HepG2 (cell line): ENCODE measurements at regions not wholly inside any gene's neighbourhood (a gene's known extent, or its start where the extent isn't known, plus 50 kb on each side); places are given as distances from the start of the nearest gene placed in this dataset.

Experiments
- ATAC-seq: fragments of 200-7000 bp; cut with Tn5 transposase; 3 replicates; pipeline ENCODE4 v1.9.1; 2020; ENCODE audit warnings: mild to moderate bottlenecking, moderate library complexity
- BruUV-seq: library from RNA; stranded (reverse); fragments of 400-500 nt; replicated peaks from 2 replicates; lab custom pipeline; 2021; lab: Mats Ljungman, UMichigan
- CTCF ChIA-PET: fragments of 300-600 bp; formaldehyde crosslinking; extraction: SDS; loops from one replicate; lab custom pipeline; 2021; ENCODE audit warnings: low total read pairs, inconsistent platforms, low intra/inter-chr PET ratio; lab: Yijun Ruan, JAX
- POLR2A ChIA-PET: fragments of 350-600 bp; sonication (Branson Sonifier 250); formaldehyde crosslinking; loops from one replicate; lab custom pipeline; 2020; ENCODE audit warnings: antibody characterized with exemption, inconsistent platforms; lab: Yijun Ruan, JAX
- DNase-seq: peaks from one replicate; pipeline ENCODE4 v3.0.0-alpha.2; 2015; ENCODE audit warnings: low spot score
- FAIRE-seq: peaks from 3 replicates; lab custom pipeline; 2011; peaks lifted over from hg19 to GRCh38; lab: Jason Lieb, UNC
- H2AFZ ChIP-seq: one replicate; pipeline ENCODE4 v1.6.1; 2011; ENCODE audit warnings: low read length, inconsistent platforms
- H3K27ac ChIP-seq: fragments of 300-600 bp; 3 replicates; pipeline ENCODE4 v1.8.0; 2011; ENCODE audit warnings: mixed run types, mild to moderate bottlenecking, mixed read lengths, low read length, inconsistent platforms; ENCODE audit not compliant: insufficient read depth; ENCODE audit errors: extremely low read length
- H3K27me3 ChIP-seq, 2 experiments: fragments of 200-600 bp in 1 of 2; 2 replicates in 1 of 2; 3 replicates in 1 of 2; pipeline versions ENCODE4 v1.6.0 to v1.8.0; 2011; ENCODE audit warnings: low read length in 2 of 2, mild to moderate bottlenecking in 2 of 2, moderate library complexity in 2 of 2, inconsistent platforms in 1 of 2; ENCODE audit not compliant: insufficient read depth in 2 of 2, control insufficient read depth in 1 of 2
- H3K36me3 ChIP-seq, 2 experiments: fragments of 200-600 bp in 1 of 2; replicated peaks in 1 of 2; 2 replicates in 1 of 2; 3 replicates in 1 of 2; pipeline versions ENCODE4 v1.5.1 to v1.8.0; 2011; ENCODE audit warnings: low read length in 2 of 2, inconsistent platforms in 1 of 2; ENCODE audit not compliant: insufficient read depth in 2 of 2, control insufficient read depth in 1 of 2
- H3K4me1 ChIP-seq: 2 replicates; pipeline ENCODE4 v1.5.1; 2012; ENCODE audit warnings: low read length, inconsistent platforms; ENCODE audit not compliant: insufficient read depth
- H3K4me2 ChIP-seq: 2 replicates; pipeline ENCODE4 v1.6.0; 2011; ENCODE audit warnings: low read depth, low read length, inconsistent platforms
- H3K4me3 ChIP-seq, 3 experiments: fragments of 200-600 bp in 1 of 3; sonication (generic), shearing (Covaris generic) in 1 of 3; replicated peaks in 1 of 3; 2 replicates each; pipeline ENCODE4 v1.5.1; 2011 to 2016; ENCODE audit warnings: low read length in 3 of 3, inconsistent platforms in 2 of 3, low read depth in 2 of 3, mild to moderate bottlenecking in 2 of 3, control low read depth in 1 of 3, mixed read lengths in 1 of 3; ENCODE audit not compliant: insufficient read depth in 1 of 3
- H3K79me2 ChIP-seq: one replicate; pipeline ENCODE4 v1.6.1; 2011; ENCODE audit warnings: low read length, inconsistent platforms; ENCODE audit not compliant: insufficient read depth
- H3K9ac ChIP-seq: 2 replicates; pipeline ENCODE4 v1.6.0; 2011; ENCODE audit warnings: mild to moderate bottlenecking, low read depth, low read length, inconsistent platforms; ENCODE audit not compliant: insufficient read depth
- H3K9me3 ChIP-seq: 2 replicates; pipeline ENCODE4 v1.5.1; 2012; ENCODE audit warnings: mild to moderate bottlenecking, low read length
- H4K20me1 ChIP-seq: 2 replicates; pipeline ENCODE4 v1.6.0; 2011; ENCODE audit warnings: inconsistent platforms, mild to moderate bottlenecking, low read length, moderate library complexity; ENCODE audit not compliant: insufficient read depth
- ATF1 ChIP-seq: IDR thresholded peaks from 2 replicates; pipeline ENCODE4 v1.6.1; 2016; ENCODE audit warnings: mild to moderate bottlenecking, control low read depth
- FOXM1 ChIP-seq: sonication (generic); formaldehyde crosslinking; IDR thresholded peaks from 2 replicates; pipeline ENCODE4 v1.5.0; 2020; ENCODE audit warnings: missing genetic modification reagents
- GATAD1 ChIP-seq: IDR thresholded peaks from 2 replicates; pipeline ENCODE4 v1.6.1; 2016; ENCODE audit warnings: missing genetic modification reagents, missing compliant biosample characterization
- GATAD2A ChIP-seq: IDR thresholded peaks from 2 replicates; pipeline ENCODE4 v1.6.1; 2016
- HOXD1 ChIP-seq: sonication (generic); formaldehyde crosslinking; IDR thresholded peaks from 2 replicates; pipeline ENCODE4 v1.5.0; 2020; ENCODE audit warnings: missing genetic modification reagents
- PTBP1 ChIP-seq: fragments of 200-400 bp; formaldehyde crosslinking; IDR thresholded peaks from 2 replicates; pipeline ENCODE4 v1.6.1; 2018; ENCODE audit warnings: low read length, low read depth; ENCODE audit not compliant: poor library complexity, severe bottlenecking
- RBM22 ChIP-seq: fragments of 200-400 bp; formaldehyde crosslinking; optimal IDR thresholded peaks from 2 replicates; pipeline ENCODE3; 2017; ENCODE audit warnings: mild to moderate bottlenecking, low read length, moderate library complexity
- RFX3 ChIP-seq: IDR thresholded peaks from 2 replicates; pipeline ENCODE4 v1.6.1; 2016; ENCODE audit warnings: missing biosample characterization, missing genetic modification reagents
- RNF2 ChIP-seq: fragments of 450-650 bp; conservative IDR thresholded peaks from 2 replicates; pipeline ENCODE4 v1.6.1; 2016; ENCODE audit warnings: low read depth
- RXRB ChIP-seq: IDR thresholded peaks from 2 replicates; pipeline ENCODE4 v1.6.1; 2016; ENCODE audit warnings: borderline replicate concordance, missing genetic modification reagents, missing compliant biosample characterization
- SKI ChIP-seq: fragments of 450-650 bp; IDR thresholded peaks from one replicate; pipeline ENCODE4 v1.6.1; 2018; ENCODE audit warnings: mild to moderate bottlenecking; ENCODE audit not compliant: partially characterized antibody
- SOX13 ChIP-seq, 3 experiments: fragments of 450-650 bp in 1 of 3; sonication (generic) in 1 of 3; formaldehyde crosslinking in 1 of 3; IDR thresholded peaks in 2 of 3; conservative IDR thresholded peaks in 1 of 3; 2 replicates each; pipeline versions ENCODE4 v1.5.0 to v1.6.1; 2016 to 2020; ENCODE audit warnings: antibody characterized with exemption in 1 of 3, mild to moderate bottlenecking in 1 of 3, missing compliant biosample characterization in 1 of 3, missing genetic modification reagents in 1 of 3, moderate library complexity in 1 of 3
- SOX5 ChIP-seq: IDR thresholded peaks from 2 replicates; pipeline ENCODE4 v1.6.1; 2016; ENCODE audit warnings: borderline replicate concordance
- XRCC5 ChIP-seq: fragments of 200-400 bp; formaldehyde crosslinking; optimal IDR thresholded peaks from 2 replicates; pipeline ENCODE3; 2017; ENCODE audit warnings: mild to moderate bottlenecking, low read length
- ZMYM4 ChIP-seq: sonication (generic); formaldehyde crosslinking; IDR thresholded peaks from 2 replicates; pipeline ENCODE4 v1.8.1; 2023; ENCODE audit warnings: mild to moderate bottlenecking, missing genetic modification reagents
- ZNF232 ChIP-seq: sonication (generic); formaldehyde crosslinking; IDR thresholded peaks from 2 replicates; pipeline ENCODE4 v1.4.0; 2020; ENCODE audit warnings: missing genetic modification reagents, borderline replicate concordance
- WGBS: methylation state at CpG from one replicate; pipeline ENCODE4 v1.1.6; 2017; ENCODE audit warnings: low lambda C conversion rate; 5-methylcytosine and 5-hydroxymethylcytosine counted together
- in situ Hi-C: cut with HindIII; loops from 2 replicates; pipeline ENCODE4 v1.10.0; 2017; ENCODE audit warnings: low pct_unique_long_range_greater_than_20kb; ENCODE audit not compliant: extremely low pct_ligation_motif_present
- intact Hi-C: fragments of 100-400 bp; cut with micrococcal nuclease; formaldehyde crosslinking; loops from one replicate; pipeline ENCODE4 v1.10.0; 2022; ENCODE audit not compliant: unreplicated experiment
- TF ChIP-seq, protein P1 (sequence below): sonication (generic); formaldehyde crosslinking; IDR thresholded peaks from 2 replicates; pipeline ENCODE4 v1.4.0; 2020; ENCODE audit warnings: missing genetic modification reagents, low read depth, mild to moderate bottlenecking, borderline replicate concordance
- TF ChIP-seq, protein P2 (sequence below): sonication (generic); IDR thresholded peaks from 2 replicates; pipeline ENCODE4 v1.6.1; 2016; ENCODE audit warnings: low read depth, borderline replicate concordance
- TF ChIP-seq, protein P3 (sequence below): IDR thresholded peaks from 2 replicates; pipeline ENCODE4 v1.6.1; 2012; ENCODE audit warnings: low read depth, low read length, improper control_type of control experiment

DNA sequence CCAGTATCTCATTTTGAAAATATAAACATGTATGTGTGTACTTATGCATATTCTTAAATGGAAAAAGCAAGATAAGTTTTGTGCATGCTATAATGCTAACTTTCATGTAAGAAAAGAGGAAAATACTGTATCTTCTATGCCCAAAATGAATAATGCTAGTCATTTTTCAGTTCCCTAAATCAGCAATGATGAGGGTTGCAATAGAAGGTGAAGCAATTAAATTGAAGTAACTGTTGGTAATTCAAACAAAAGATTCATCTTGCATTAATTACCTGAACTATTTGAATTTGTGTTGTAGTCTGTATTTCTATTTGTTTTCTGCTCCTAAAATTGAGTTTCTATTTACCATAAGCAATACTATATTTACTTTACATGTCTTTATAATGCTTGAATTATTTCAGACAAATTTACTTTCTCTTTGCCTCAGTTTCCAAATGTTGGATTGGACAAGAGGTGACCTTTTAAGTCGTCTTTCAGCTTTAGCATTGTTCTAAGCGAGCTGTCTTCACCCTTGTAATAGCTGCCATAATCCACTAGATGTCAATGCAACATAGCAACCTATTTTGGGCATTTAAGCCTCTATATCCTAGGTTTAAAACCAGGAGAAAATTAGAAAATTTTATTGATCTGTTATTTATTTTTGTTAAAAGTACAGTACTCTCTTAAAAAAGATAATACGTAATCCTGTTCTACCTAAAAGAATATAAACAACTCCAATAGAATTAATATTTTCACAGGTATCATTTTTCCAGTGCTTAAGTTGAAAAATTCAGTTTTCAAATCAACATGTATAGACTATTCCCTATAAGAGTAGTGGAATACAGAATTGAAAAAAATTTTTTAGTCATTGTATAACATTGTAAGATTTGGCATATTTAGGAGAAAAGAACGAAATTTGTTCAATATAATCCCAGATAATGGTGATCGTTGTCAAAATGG is 52.3 kb upstream of the IFNGR1 start (continued):
- TF ChIP-seq, protein P1, sequence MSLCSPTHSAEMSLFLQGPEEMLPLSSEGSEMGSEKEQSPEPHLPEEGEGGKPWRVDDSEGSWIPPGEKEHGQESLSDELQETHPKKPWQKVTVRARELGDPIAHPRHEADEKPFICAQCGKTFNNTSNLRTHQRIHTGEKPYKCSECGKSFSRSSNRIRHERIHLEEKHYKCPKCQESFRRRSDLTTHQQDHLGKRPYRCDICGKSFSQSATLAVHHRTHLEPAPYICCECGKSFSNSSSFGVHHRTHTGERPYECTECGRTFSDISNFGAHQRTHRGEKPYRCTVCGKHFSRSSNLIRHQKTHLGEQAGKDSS (CRISPR knock-in tag): no peak
- TF ChIP-seq RNF2 (0 out of 2 replicates have a peak, but pooled peaks have one; percentile 32), PTBP1 (no peak), GATAD2A (CRISPR knock-in tag) (no peak), SOX13 (IDR thresholded peaks at IDR 0.05) (no peak), SOX13 (CRISPR knock-in tag; conservative IDR thresholded peaks at IDR 0.05 in 1 of 2, IDR thresholded peaks at IDR 0.05 in 1 of 2) (peak in 1 of 2 experiments; percentile 13; a peak in 1 of 4 replicates), HOXD1 (CRISPR knock-in tag) (no peak), SOX5 (CRISPR knock-in tag) (peak; percentile 17; the same call in 1 of the 2 replicates), RXRB (CRISPR knock-in tag) (peak; percentile 64; the same call in 1 of the 2 replicates), RBM22 (no peak), SKI (no peak)

DNA sequence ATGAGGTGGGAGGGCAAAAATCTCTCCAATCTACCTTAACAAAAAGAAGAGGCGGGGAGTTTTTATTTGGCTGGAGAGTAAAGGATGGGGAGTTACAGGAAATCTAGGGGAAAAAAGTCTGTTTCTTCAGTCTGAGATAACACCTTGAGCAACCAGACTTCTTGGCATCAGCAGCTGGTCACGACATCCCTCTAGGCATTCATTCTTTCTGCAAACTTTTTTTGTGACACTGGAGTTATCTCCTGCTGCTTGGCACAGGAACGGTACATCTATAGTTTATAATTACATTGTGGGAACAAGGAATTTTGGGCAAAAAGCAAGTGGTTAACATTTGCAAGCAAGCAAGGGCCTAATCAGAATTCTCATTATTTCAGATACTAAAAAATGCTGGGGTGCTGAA is 50.6 kb upstream of the IFNGR1 start:
- ChIA-PET CTCF (interaction anchor here (3.2 kb wide), 1 partner anchor 371 kb away, joined by 50 read pairs; no protein-coding TSS in a partner anchor), POLR2A (no interaction called here)
- Histone ChIP-seq H4K20me1 (no peaks in the 10 kb centered on the region), H3K79me2 (no peaks in the 10 kb centered on the region), H3K27me3 (no peaks in the 10 kb centered on the region), H3K9me3 (no peaks in the 10 kb centered on the region), H3K4me2 (no peak overlapping the region), H3K9ac (no peak overlapping the region), H2AFZ (no peak overlapping the region), H3K27ac (no peak overlapping the region), H3K4me3 (no peak overlapping the region), H3K4me1 (no peaks in the 10 kb centered on the region), H3K36me3 (no peaks in the 10 kb centered on the region)
- FAIRE-seq (no peak), DNase-seq (no peak), ATAC-seq (no peak)
- no TSS peak for BruUV-seq
- intact Hi-C loops: loop anchor here (5.0 to 10.0 kb wide), 3 partner anchors 82 to 437 kb away; no protein-coding TSS in a partner anchor
- WGBS: 69% methylated on average over 3 of the region's 3 CpGs
- no peak for TF ChIP-seq XRCC5
- TF ChIP-seq FOXM1 (CRISPR knock-in tag): no peak
- TF ChIP-seq, protein P2, sequence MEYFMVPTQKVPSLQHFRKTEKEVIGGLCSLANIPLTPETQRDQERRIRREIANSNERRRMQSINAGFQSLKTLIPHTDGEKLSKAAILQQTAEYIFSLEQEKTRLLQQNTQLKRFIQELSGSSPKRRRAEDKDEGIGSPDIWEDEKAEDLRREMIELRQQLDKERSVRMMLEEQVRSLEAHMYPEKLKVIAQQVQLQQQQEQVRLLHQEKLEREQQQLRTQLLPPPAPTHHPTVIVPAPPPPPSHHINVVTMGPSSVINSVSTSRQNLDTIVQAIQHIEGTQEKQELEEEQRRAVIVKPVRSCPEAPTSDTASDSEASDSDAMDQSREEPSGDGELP: no peak
- TF ChIP-seq ATF1 (CRISPR knock-in tag): no peak
- no peak for TF ChIP-seq GATAD1
- TF ChIP-seq ZMYM4 (CRISPR knock-in tag): no peak
- TF ChIP-seq, protein P3, sequence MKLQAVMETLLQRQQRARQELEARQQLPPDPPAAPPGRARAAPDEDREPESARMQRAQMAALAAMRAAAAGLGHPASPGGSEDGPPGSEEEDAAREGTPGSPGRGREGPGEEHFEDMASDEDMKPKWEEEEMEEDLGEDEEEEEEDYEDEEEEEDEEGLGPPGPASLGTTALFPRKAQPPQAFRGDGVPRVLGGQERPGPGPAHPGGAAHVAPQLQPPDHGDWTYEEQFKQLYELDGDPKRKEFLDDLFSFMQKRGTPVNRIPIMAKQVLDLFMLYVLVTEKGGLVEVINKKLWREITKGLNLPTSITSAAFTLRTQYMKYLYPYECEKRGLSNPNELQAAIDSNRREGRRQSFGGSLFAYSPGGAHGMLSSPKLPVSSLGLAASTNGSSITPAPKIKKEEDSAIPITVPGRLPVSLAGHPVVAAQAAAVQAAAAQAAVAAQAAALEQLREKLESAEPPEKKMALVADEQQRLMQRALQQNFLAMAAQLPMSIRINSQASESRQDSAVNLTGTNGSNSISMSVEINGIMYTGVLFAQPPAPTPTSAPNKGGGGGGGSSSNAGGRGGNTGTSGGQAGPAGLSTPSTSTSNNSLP: no peak
- TF ChIP-seq ZNF232 (CRISPR knock-in tag): no peak
- TF ChIP-seq RFX3 (CRISPR knock-in tag): no peak
- in situ Hi-C loops: loop anchor here (5.0 to 10.0 kb wide), 3 partner anchors 178 to 372 kb away; no protein-coding TSS in a partner anchor
